ENCODE measurements at regions not wholly inside any gene's neighbourhood (a gene's known extent, or its start where the extent isn't known, plus 50 kb on each side); places are given as distances from the start of the nearest gene placed in this dataset.

GRCh38 chr3:124676236-124676635, 54.0 kb upstream of the UMPS start:
- H3F3A ChIP-seq (ENCODE audit: insufficient read depth, low read length) = no peaks in the 10 kb centered on the region
- H3K4me1 ChIP-seq (ENCODE audit: low read length) = no peaks in the 10 kb centered on the region
- no peak for TF ChIP-seq CTCF (IDR thresholded peaks at IDR 0.05; ENCODE audit: low read length)
- no peak for TF ChIP-seq EZH2 (optimal IDR thresholded peaks at IDR 0.05; ENCODE audit: low read depth, low read length)
- TF ChIP-seq EZH2phosphoT487 (IDR thresholded peaks at IDR 0.05; ENCODE audit: low read length) = no peak
- no peaks in the 10 kb centered on the region for H3K27me3 ChIP-seq (replicated peaks; ENCODE audit: insufficient read depth, low read length)
- H3K9ac ChIP-seq (ENCODE audit: low read length) = no peak overlapping the region
- no peak overlapping the region for H3K4me3 ChIP-seq (ENCODE audit: low read length)
- no peaks in the 10 kb centered on the region for H3K36me3 ChIP-seq (replicated peaks; ENCODE audit: insufficient read depth, low read length)
- H3K4me2 ChIP-seq (ENCODE audit: low read depth, low read length) = no peak overlapping the region
- H3K27ac ChIP-seq (ENCODE audit: low read length) = no peak overlapping the region
- no peaks in the 10 kb centered on the region for H3K79me2 ChIP-seq (ENCODE audit: low read length)
- H3K9me3 ChIP-seq (replicated peaks; ENCODE audit: insufficient read depth, low read length) = no peaks in the 10 kb centered on the region
- no peak for DNase-seq
- H3K9me2 ChIP-seq (replicated peaks; ENCODE audit: insufficient read depth, low read length) = no peaks in the 10 kb centered on the region
- H2AFZ ChIP-seq (ENCODE audit: low read length) = no peak overlapping the region
- no peaks in the 10 kb centered on the region for H4K20me1 ChIP-seq (ENCODE audit: insufficient read depth, low read length)

DNA sequence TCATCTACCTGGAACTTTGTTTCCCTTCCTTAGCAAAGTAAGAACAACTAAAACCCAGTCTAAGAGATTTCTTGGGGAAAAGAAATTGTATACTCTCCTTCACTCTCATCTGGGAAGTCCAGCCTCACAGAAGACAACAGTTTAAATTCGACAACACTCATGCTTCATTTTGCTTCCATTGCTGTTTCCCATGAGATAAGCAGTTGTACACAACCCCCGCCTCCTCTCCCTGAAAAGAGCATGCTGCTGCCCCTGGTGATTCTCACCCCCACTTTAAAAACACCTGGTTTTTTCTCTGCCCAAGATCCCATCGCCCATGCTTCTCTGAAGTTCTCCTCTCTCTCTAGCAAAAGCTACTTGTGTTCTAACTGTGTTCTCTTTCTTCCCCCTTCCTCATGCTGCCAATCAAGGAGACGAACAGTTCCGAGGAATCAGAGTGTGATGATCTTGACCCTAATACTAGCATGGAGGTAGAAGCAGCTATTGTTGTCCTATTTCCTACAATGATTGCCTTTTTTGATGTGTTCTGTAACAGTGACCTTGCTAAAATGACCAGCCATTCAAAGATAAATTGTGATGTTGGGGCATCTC, 51.1 kb upstream of the UMPS start:
- DNase-seq = no peak
- Histone ChIP-seq H3K27ac (ENCODE audit: low read length) (no peak overlapping the region), H2AFZ (ENCODE audit: low read length) (no peak overlapping the region), H3K9ac (ENCODE audit: low read length) (no peak overlapping the region), H3K9me2 (replicated peaks; ENCODE audit: insufficient read depth, low read length) (no peaks in the 10 kb centered on the region), H3K79me2 (ENCODE audit: low read length) (no peaks in the 10 kb centered on the region), H3K36me3 (replicated peaks; ENCODE audit: insufficient read depth, low read length) (no peaks in the 10 kb centered on the region), H3K4me1 (ENCODE audit: low read length) (no peaks in the 10 kb centered on the region), H3K4me3 (ENCODE audit: low read length) (no peak overlapping the region), H3F3A (ENCODE audit: insufficient read depth, low read length) (no peaks in the 10 kb centered on the region), H4K20me1 (ENCODE audit: insufficient read depth, low read length) (no peaks in the 10 kb centered on the region), H3K27me3 (replicated peaks; ENCODE audit: insufficient read depth, low read length) (no peaks in the 10 kb centered on the region), H3K4me2 (ENCODE audit: low read depth, low read length) (no peak overlapping the region), H3K9me3 (replicated peaks; ENCODE audit: insufficient read depth, low read length) (no peaks in the 10 kb centered on the region)
- no peak for TF ChIP-seq CTCF (IDR thresholded peaks at IDR 0.05; ENCODE audit: low read length)
